Keratinocyte (primary cell): ENCODE measurements at regions not wholly inside any gene's neighbourhood (a gene's known extent, or its start where the extent isn't known, plus 50 kb on each side); places are given as distances from the start of the nearest gene placed in this dataset.

Experiments used
- DNase-seq: peaks from one replicate; pipeline ENCODE4 v3.0.0-alpha.2; 2011; ENCODE audit warnings: low read depth, missing footprints, low spot score
- FAIRE-seq: peaks from 2 replicates; lab custom pipeline; 2011; peaks lifted over from hg19 to GRCh38; lab: Jason Lieb, UNC
- H2AFZ ChIP-seq: 2 replicates; pipeline ENCODE4 v1.6.0; 2012; ENCODE audit warnings: low read length, control low read depth, inconsistent platforms; ENCODE audit not compliant: control insufficient read depth
- H3K27ac ChIP-seq: 2 replicates; pipeline ENCODE4 v1.5.1; 2011; ENCODE audit warnings: low read length; ENCODE audit not compliant: control insufficient read depth, insufficient read depth
- H3K27me3 ChIP-seq: 3 replicates; pipeline ENCODE4 v1.6.0; 2011; ENCODE audit warnings: low read length; ENCODE audit not compliant: control insufficient read depth, insufficient read depth; ENCODE audit errors: extremely low read depth
- H3K36me3 ChIP-seq, 2 experiments: 2 replicates in 1 of 2; 3 replicates in 1 of 2; pipeline ENCODE4 v1.5.1; 2011; ENCODE audit warnings: low read length in 2 of 2, mild to moderate bottlenecking in 1 of 2; ENCODE audit not compliant: control insufficient read depth in 2 of 2, insufficient read depth in 2 of 2; ENCODE audit errors: extremely low read depth in 1 of 2
- H3K4me1 ChIP-seq: 3 replicates; pipeline ENCODE4 v1.5.1; 2011; ENCODE audit warnings: low read length; ENCODE audit not compliant: control insufficient read depth, insufficient read depth; ENCODE audit errors: extremely low read depth
- H3K4me2 ChIP-seq: 3 replicates; pipeline ENCODE4 v1.6.0; 2011; ENCODE audit warnings: low read depth, low read length; ENCODE audit not compliant: control insufficient read depth, insufficient read depth; ENCODE audit errors: extremely low read depth
- H3K4me3 ChIP-seq, 3 experiments: fragments of 200-600 bp in 1 of 3; sonication (generic) in 1 of 3; 2 replicates in 2 of 3; 3 replicates in 1 of 3; pipeline ENCODE4 v1.5.1; 2011 to 2016; ENCODE audit warnings: low read length in 3 of 3, mild to moderate bottlenecking in 3 of 3, control low read depth in 2 of 3, inconsistent platforms in 1 of 3, low read depth in 1 of 3, mixed read lengths in 1 of 3, mixed run types in 1 of 3, moderate library complexity in 1 of 3; ENCODE audit not compliant: control insufficient read depth in 2 of 3, insufficient read depth in 2 of 3; ENCODE audit errors: extremely low read depth in 1 of 3
- H3K79me2 ChIP-seq: 2 replicates; pipeline ENCODE4 v1.6.0; 2012; ENCODE audit warnings: low read length; ENCODE audit not compliant: control insufficient read depth, insufficient read depth
- H3K9ac ChIP-seq: 3 replicates; pipeline ENCODE4 v1.6.0; 2011; ENCODE audit warnings: low read length; ENCODE audit not compliant: control insufficient read depth, insufficient read depth; ENCODE audit errors: extremely low read depth
- H3K9me1 ChIP-seq: 3 replicates; pipeline ENCODE4 v1.6.0; 2011; ENCODE audit warnings: low read length; ENCODE audit not compliant: control insufficient read depth, insufficient read depth; ENCODE audit errors: extremely low read depth
- H3K9me3 ChIP-seq: 2 replicates; pipeline ENCODE4 v1.5.1; 2012; ENCODE audit warnings: low read depth, low read length; ENCODE audit not compliant: control insufficient read depth
- H4K20me1 ChIP-seq: 3 replicates; pipeline ENCODE4 v1.6.0; 2011; ENCODE audit warnings: low read length; ENCODE audit not compliant: control insufficient read depth, insufficient read depth; ENCODE audit errors: extremely low read depth
- EZH2 ChIP-seq: IDR thresholded peaks from one replicate; pipeline ENCODE4 v1.6.1; 2012; ENCODE audit warnings: inconsistent platforms, mild to moderate bottlenecking, low read length, moderate library complexity
- dilution Hi-C: fragments of 300-500 bp; cut with MboI; formaldehyde crosslinking; loops from one replicate; pipeline ENCODE4 v1.7.0; 2020; ENCODE audit warnings: low sequenced_read_pairs; ENCODE audit not compliant: extremely low pct_ligation_motif_present
- TF ChIP-seq, protein P1 (sequence below), 3 experiments: IDR thresholded peaks in 1 of 3; conservative IDR thresholded peaks in 1 of 3; optimal IDR thresholded peaks in 1 of 3; 2 replicates in 2 of 3; 3 replicates in 1 of 3; pipeline versions ENCODE3 to v1.5.1; 2011; ENCODE audit warnings: low read length in 3 of 3, mild to moderate bottlenecking in 3 of 3, moderate library complexity in 2 of 3, control low read depth in 1 of 3, inconsistent platforms in 1 of 3; ENCODE audit not compliant: insufficient read depth in 2 of 3; ENCODE audit errors: extremely low read depth in 1 of 3

GRCh38 chr6:166101819-166102419 is 65.7 kb downstream of the TBXT start:
- Histone ChIP-seq H3K4me3 (no peak overlapping the region), H3K36me3 (no peaks in the 10 kb centered on the region), H3K27me3 (no peaks in the 10 kb centered on the region), H2AFZ (no peak overlapping the region), H3K4me1 (no peaks in the 10 kb centered on the region), H4K20me1 (no peaks in the 10 kb centered on the region), H3K4me2 (no peak overlapping the region), H3K27ac (no peak overlapping the region), H3K9me1 (no peaks in the 10 kb centered on the region), H3K9ac (no peak overlapping the region), H3K9me3 (no peaks in the 10 kb centered on the region), H3K79me2 (no peaks in the 10 kb centered on the region)
- TF ChIP-seq EZH2 = no peak
- TF ChIP-seq, protein P1, sequence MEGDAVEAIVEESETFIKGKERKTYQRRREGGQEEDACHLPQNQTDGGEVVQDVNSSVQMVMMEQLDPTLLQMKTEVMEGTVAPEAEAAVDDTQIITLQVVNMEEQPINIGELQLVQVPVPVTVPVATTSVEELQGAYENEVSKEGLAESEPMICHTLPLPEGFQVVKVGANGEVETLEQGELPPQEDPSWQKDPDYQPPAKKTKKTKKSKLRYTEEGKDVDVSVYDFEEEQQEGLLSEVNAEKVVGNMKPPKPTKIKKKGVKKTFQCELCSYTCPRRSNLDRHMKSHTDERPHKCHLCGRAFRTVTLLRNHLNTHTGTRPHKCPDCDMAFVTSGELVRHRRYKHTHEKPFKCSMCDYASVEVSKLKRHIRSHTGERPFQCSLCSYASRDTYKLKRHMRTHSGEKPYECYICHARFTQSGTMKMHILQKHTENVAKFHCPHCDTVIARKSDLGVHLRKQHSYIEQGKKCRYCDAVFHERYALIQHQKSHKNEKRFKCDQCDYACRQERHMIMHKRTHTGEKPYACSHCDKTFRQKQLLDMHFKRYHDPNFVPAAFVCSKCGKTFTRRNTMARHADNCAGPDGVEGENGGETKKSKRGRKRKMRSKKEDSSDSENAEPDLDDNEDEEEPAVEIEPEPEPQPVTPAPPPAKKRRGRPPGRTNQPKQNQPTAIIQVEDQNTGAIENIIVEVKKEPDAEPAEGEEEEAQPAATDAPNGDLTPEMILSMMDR (optimal IDR thresholded peaks at IDR 0.05 in 1 of 3, IDR thresholded peaks at IDR 0.05 in 1 of 3, conservative IDR thresholded peaks at IDR 0.05 in 1 of 3; ENCODE audit: extremely low read depth in 1 of 3, insufficient read depth in 2 of 3, low read length in 3 of 3) = no peak
- dilution Hi-C loops = no loop called here
- FAIRE-seq (no peak), DNase-seq (no peak)

DNA sequence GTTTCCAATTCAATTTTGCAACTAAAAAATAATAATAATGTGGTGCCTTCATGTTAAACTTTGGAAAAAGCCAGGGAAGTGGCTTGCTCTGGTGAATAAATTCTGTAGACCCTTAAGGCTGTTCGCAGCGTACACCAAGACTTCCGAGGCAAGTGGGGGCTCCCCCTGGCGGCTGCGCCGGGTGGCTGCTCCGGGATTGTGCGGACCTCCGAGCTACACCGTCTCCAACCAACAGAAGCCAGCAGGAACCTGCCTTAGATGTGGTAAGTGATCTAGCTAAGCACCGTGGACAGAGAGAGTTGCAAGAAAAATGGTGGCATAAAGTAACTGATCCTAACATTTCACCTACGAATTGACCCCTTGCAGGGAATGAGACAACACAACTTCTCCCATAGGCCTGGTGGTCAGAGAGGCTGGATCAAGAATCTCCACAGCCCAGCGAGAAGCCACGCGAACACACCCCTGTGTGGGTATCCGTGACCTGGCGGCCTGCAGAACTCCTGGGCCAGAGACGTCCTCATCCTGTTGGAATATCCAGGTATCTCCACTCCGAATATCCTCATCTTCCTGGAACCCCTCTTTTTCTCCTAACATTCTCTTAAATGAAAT is 69.6 kb downstream of the TBXT start:
- Histone ChIP-seq H3K4me1 (no peaks in the 10 kb centered on the region), H3K4me2 (peak overlapping the region; percentile 5), H3K36me3 (no peaks in the 10 kb centered on the region), H3K9me1 (no peaks in the 10 kb centered on the region), H3K27ac (no peak overlapping the region), H3K4me3 (no peak overlapping the region), H3K79me2 (no peaks in the 10 kb centered on the region), H3K9me3 (no peaks in the 10 kb centered on the region), H4K20me1 (no peaks in the 10 kb centered on the region), H2AFZ (no peak overlapping the region), H3K9ac (no peak overlapping the region), H3K27me3 (no peaks in the 10 kb centered on the region)
- FAIRE-seq = no peak
- no peak for TF ChIP-seq EZH2
- TF ChIP-seq, protein P1 (optimal IDR thresholded peaks at IDR 0.05 in 1 of 3, IDR thresholded peaks at IDR 0.05 in 1 of 3, conservative IDR thresholded peaks at IDR 0.05 in 1 of 3; ENCODE audit: extremely low read depth in 1 of 3, insufficient read depth in 2 of 3, low read length in 3 of 3) = peak; percentile 26 to 71 (median 37)
- no peak for DNase-seq
- dilution Hi-C loops = no loop called here
